ENCODE measurements at regions not wholly inside any gene's neighbourhood (a gene's known extent, or its start where the extent isn't known, plus 50 kb on each side); places are given as distances from the start of the nearest gene placed in this dataset.

GRCh38 chr22:27192135-27192829 lies 534.9 kb downstream of the MIAT start:
- DNase-seq: no peak

- no peak for DNase-seq
Measured at GRCh38 chr22:27193215-27193614, 535.8 kb downstream of the MIAT start.

- no peak for DNase-seq
Measured at GRCh38 chr22:27193636-27194035, 536.2 kb downstream of the MIAT start.

- DNase-seq: no peak
Measured at GRCh38 chr22:27194096-27194748, 536.8 kb downstream of the MIAT start.

- DNase-seq: no peak
Measured at GRCh38 chr22:27195094-27195493, 537.7 kb downstream of the MIAT start.

- no peak for DNase-seq
Measured at GRCh38 chr22:27195494-27195893, 538.1 kb downstream of the MIAT start.

- no peak for DNase-seq
Measured at GRCh38 chr22:27196606-27197005, 539.2 kb downstream of the MIAT start.

- DNase-seq: no peak
Measured at GRCh38 chr22:27197052-27197451, 539.7 kb downstream of the MIAT start.

GRCh38 chr22:27197618-27198017 lies 540.2 kb downstream of the MIAT start:
- DNase-seq: no peak

- no peak for DNase-seq
Measured at GRCh38 chr22:27198518-27199035, 541.2 kb downstream of the MIAT start.

- no peak for DNase-seq
Measured at GRCh38 chr22:27199354-27199753, 542.0 kb downstream of the MIAT start.

- no peak for DNase-seq
Measured at GRCh38 chr22:27201276-27201675, 543.9 kb downstream of the MIAT start.

GRCh38 chr22:27201741-27202140 lies 544.4 kb downstream of the MIAT start:
- DNase-seq: no peak

GRCh38 chr22:27203276-27203660 lies 545.9 kb downstream of the MIAT start:
- DNase-seq: no peak

- no peak for DNase-seq
Measured at GRCh38 chr22:27204280-27204679, 546.9 kb downstream of the MIAT start.

GRCh38 chr22:27204817-27205216 lies 547.4 kb downstream of the MIAT start:
- no peak for DNase-seq

- no peak for DNase-seq
Measured at GRCh38 chr22:27205492-27206373, 548.3 kb downstream of the MIAT start.

- DNase-seq: no peak
Measured at GRCh38 chr22:27206374-27207133, 549.2 kb downstream of the MIAT start.

GRCh38 chr22:27207266-27207665 lies 549.9 kb downstream of the MIAT start:
- DNase-seq: no peak

GRCh38 chr22:27207907-27208306 lies 550.5 kb downstream of the MIAT start:
- DNase-seq: no peak

- no peak for DNase-seq
Measured at GRCh38 chr22:27210111-27210730, 552.8 kb downstream of the MIAT start.

- no peak for DNase-seq
Measured at GRCh38 chr22:27212102-27212501, 554.7 kb downstream of the MIAT start.

Data from eye (tissue), 1 donor.